A673 (cell line): ENCODE measurements at regions not wholly inside any gene's neighbourhood (a gene's known extent, or its start where the extent isn't known, plus 50 kb on each side); places are given as distances from the start of the nearest gene placed in this dataset.

Source experiments
- BruUV-seq: library from RNA; stranded (reverse); fragments of 400-500 nt; replicated peaks from 2 replicates; lab custom pipeline; 2021; lab: Mats Ljungman, UMichigan
- CTCF ChIA-PET: fragments of 300-600 bp; sonication (Branson Sonifier 250); formaldehyde crosslinking; loops from one replicate; lab custom pipeline; 2022; ENCODE audit warnings: antibody characterized with exemption; lab: Charles Lee
- POLR2A ChIA-PET: fragments of 300-600 bp; sonication (Branson Sonifier 250); formaldehyde crosslinking; loops from one replicate; lab custom pipeline; 2022; ENCODE audit warnings: antibody characterized with exemption; ENCODE audit not compliant: low non-redundant PET; lab: Charles Lee
- DNase-seq: peaks from one replicate; pipeline ENCODE4 v3.0.0-alpha.2; 2015; ENCODE audit warnings: low spot score
- H3K27ac ChIP-seq: fragments of 200-600 bp; sonication (generic); 2 replicates; pipeline ENCODE4 v1.5.1; 2016; ENCODE audit warnings: mixed run types, low read depth, mild to moderate bottlenecking, mixed read lengths, antibody characterized with exemption, low read length; ENCODE audit not compliant: poor library complexity, severe bottlenecking
- H3K27me3 ChIP-seq: fragments of 200-600 bp; sonication (generic); replicated peaks from 2 replicates; pipeline ENCODE4 v1.6.1; 2017; ENCODE audit warnings: mixed run types, low read depth, mild to moderate bottlenecking, mixed read lengths, antibody characterized with exemption, low read length; ENCODE audit not compliant: insufficient read depth, poor library complexity
- H3K36me3 ChIP-seq: fragments of 200-600 bp; sonication (generic); 2 replicates; pipeline ENCODE4 v1.6.1; 2016; ENCODE audit warnings: mixed run types, mild to moderate bottlenecking, mixed read lengths, antibody characterized with exemption, low read length; ENCODE audit not compliant: insufficient read depth, poor library complexity, severe bottlenecking
- H3K4me1 ChIP-seq: fragments of 200-600 bp; sonication (generic); 2 replicates; pipeline ENCODE4 v1.6.1; 2017; ENCODE audit warnings: mixed run types, mild to moderate bottlenecking, mixed read lengths, antibody characterized with exemption, low read length; ENCODE audit not compliant: insufficient read depth, poor library complexity, severe bottlenecking
- H3K4me3 ChIP-seq: fragments of 200-600 bp; sonication (generic); 2 replicates; pipeline ENCODE4 v1.5.1; 2016; ENCODE audit warnings: low read depth, mixed run types, mild to moderate bottlenecking, mixed read lengths, low read length; ENCODE audit not compliant: poor library complexity, severe bottlenecking
- H3K9me3 ChIP-seq: fragments of 200-600 bp; sonication (generic); 2 replicates; pipeline ENCODE4 v1.6.1; 2016; ENCODE audit warnings: mixed run types, low read depth, mild to moderate bottlenecking, mixed read lengths, antibody characterized with exemption, low read length; ENCODE audit not compliant: poor library complexity, severe bottlenecking
- CTCF ChIP-seq: fragments of 300-800, 200-600 bp; sonication (generic); conservative IDR thresholded peaks from 2 replicates; pipeline ENCODE4 v1.5.1; 2017; ENCODE audit warnings: low read depth, mild to moderate bottlenecking, antibody characterized with exemption, low read length, moderate library complexity, mixed read lengths
- EZH2 ChIP-seq: fragments of 200-600 bp; sonication (generic); IDR thresholded peaks from 2 replicates; pipeline ENCODE4 v1.6.1; 2017; ENCODE audit warnings: borderline replicate concordance, low read depth, mild to moderate bottlenecking, mixed read lengths, antibody characterized with exemption, low read length; ENCODE audit not compliant: poor library complexity, severe bottlenecking
- intact Hi-C: fragments of 100-400 bp; cut with micrococcal nuclease; formaldehyde crosslinking; loops from one replicate; pipeline ENCODE4 v1.10.0; 2022; ENCODE audit not compliant: unreplicated experiment

GRCh38 chr2:6744038-6744437 is 121.7 kb downstream of the CMPK2 start:
- BruUV-seq, result no TSS peak
- Histone ChIP-seq H3K36me3 (no peaks in the 10 kb centered on the region), H3K27ac (no peak overlapping the region), H3K4me3 (no peak overlapping the region), H3K27me3 (no peaks in the 10 kb centered on the region), H3K4me1 (no peaks in the 10 kb centered on the region), H3K9me3 (no peaks in the 10 kb centered on the region)
- ChIA-PET POLR2A (no interaction called here), CTCF (no interaction called here)
- TF ChIP-seq CTCF (no peak), EZH2 (no peak)
- intact Hi-C loops, result no loop called here
- DNase-seq, result no peak

- no peaks in the 10 kb centered on the region for H3K9me3 ChIP-seq
- DNase-seq, result no peak
- H3K36me3 ChIP-seq, result no peaks in the 10 kb centered on the region
- no peaks in the 10 kb centered on the region for H3K27me3 ChIP-seq
- POLR2A ChIA-PET, result no interaction called here
- CTCF ChIA-PET, result no interaction called here
- no peak overlapping the region for H3K27ac ChIP-seq
- H3K4me1 ChIP-seq, result peaks cover 2% of the 10 kb centered on the region
- no peak overlapping the region for H3K4me3 ChIP-seq
- intact Hi-C loops, result no loop called here
- no TSS peak for BruUV-seq
- no peak for TF ChIP-seq EZH2
- no peak for TF ChIP-seq CTCF
These were observed 118.3 kb downstream of the CMPK2 start for GRCh38 chr2:6747433-6747832.

GRCh38 chr2:6748406-6749067 is 117.2 kb downstream of the CMPK2 start:
- Histone ChIP-seq H3K27ac (no peak overlapping the region), H3K4me1 (peaks cover 2% of the 10 kb centered on the region), H3K27me3 (no peaks in the 10 kb centered on the region), H3K4me3 (no peak overlapping the region), H3K9me3 (no peaks in the 10 kb centered on the region), H3K36me3 (no peaks in the 10 kb centered on the region)
- no peak for DNase-seq
- no TSS peak for BruUV-seq
- CTCF ChIA-PET, result no interaction called here
- intact Hi-C loops, result no loop called here
- TF ChIP-seq CTCF (no peak), EZH2 (no peak)
- POLR2A ChIA-PET, result no interaction called here
